HG02798 (cell line): ENCODE measurements at regions not wholly inside any gene's neighbourhood (a gene's known extent, or its start where the extent isn't known, plus 50 kb on each side); places are given as distances from the start of the nearest gene placed in this dataset.

Experiments used
- ATAC-seq: cut with Tn5 transposase; IDR thresholded peaks from one replicate; pipeline ENCODE4 v1.9.1; 2021; ENCODE audit warnings: mild to moderate bottlenecking; ENCODE audit not compliant: unreplicated experiment, poor library complexity

DNA sequence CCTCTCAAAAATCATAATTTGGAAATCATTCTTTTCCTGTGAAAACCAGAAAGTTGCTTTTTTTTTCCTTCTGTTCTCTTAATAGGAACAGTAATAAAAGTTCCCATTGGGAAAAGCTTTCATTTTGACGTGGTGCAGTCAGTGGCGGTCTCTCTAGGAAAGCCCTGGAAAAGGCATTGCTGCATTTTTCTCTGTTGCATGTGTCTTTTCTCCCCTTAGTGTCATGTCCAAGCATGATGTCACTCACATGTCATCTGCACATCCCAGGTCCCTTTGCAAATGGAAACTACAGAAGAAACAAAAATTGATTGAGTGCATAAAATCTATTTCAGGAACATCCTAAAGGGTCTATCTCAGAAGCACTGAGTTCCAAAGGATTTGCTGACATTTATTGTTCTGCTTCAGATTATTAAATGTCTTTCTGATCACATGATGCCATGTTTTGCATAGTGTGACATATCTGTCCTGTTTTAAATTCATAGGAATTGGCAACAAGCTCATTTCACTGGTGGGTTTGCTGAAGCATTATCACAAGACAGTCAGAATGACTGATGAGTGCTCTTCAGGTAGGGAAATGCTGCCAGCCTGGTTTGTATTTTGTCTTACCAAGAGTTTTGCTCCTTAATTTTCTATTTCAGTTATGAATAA, 208.7 kb downstream of the SOX4 start:
- ATAC-seq, result no peak

DNA sequence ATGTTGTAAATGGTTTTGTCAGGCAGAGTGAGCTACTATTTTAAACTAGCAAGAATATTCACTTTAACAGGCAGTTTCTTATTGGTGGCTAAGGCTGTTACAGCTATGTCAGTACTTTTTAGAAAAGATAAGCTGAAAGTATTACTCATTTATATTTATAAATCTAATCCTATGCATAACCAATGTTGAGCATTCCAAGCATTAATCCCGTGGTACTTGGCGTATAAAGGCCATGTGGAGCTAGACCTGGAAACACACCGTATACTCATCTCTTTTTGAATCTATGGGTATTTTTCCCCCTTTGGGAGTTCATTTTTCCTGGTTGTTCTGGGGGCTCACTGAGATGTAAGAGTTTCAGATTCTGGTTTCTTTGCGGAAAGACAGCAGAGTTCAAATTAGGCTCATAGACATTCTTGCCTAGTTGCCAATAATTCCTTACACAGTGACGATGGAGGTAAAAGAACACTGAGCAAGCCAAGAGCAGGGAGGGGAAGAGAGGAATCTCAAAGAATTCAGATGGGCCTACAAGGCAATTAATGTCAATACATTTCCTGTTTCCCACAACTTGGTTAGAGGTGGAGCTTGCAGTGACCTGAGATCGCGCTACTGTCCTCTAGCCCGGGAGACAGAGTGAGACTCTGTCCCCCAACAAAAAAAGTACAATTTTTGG, 211.5 kb downstream of the SOX4 start:
- ATAC-seq, result no peak

DNA sequence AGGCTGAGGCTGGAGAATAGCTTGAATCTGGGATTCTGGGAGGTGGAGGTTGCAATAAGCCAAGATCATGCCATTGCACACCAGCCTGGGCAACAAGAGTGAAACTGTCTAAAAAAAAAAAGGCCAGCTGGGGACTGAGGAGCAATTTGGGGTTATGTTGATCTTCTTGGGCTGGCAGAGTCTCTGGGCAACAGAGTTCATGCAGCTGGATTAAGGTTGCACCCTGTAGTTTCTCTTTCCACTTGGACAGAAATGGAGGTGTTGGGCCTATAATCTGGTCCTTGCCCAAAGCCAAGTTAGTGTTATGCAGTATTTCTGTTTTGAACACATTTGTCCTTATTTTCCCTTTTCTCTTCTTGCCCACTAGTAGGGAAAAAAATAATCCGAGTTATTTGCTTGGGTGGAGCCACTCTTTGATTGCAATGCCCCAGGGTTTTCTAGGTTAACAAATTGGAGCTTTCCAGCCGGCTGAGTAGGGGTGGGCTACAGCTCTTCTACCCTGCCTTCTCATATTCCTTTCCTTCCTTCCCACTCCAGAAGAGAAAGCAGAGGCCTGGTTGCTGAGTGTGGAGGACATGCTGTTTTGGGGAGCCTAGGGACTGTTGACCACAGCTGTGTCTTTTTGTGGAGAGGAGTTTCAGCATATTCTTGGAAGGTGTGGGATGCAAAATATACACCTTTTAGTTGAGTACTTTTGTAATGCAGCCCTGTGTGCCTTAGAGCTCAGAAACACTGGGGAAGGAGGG, 213.9 kb downstream of the SOX4 start:
- no peak for ATAC-seq

DNA sequence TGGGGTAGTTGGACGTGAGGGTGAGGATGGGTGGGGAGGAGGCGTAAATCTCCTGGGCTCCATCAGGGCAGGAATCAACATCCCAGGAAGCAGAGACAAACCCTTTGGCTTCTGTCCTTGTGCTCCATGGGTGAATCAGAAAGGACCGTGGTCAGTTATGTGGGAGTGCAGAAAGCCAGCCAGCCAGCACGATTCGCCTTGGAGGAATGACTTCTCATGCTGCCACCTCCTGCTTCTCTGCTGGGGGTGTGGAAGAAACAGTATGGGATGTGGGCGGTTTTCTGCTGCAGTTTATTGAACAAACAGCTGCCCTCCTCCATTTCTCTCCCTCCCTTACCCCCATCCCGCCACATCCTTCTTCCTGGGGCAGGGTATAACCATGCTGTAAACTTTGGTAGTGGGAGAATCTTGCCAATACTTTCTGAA, 214.5 kb downstream of the SOX4 start:
- no peak for ATAC-seq

DNA sequence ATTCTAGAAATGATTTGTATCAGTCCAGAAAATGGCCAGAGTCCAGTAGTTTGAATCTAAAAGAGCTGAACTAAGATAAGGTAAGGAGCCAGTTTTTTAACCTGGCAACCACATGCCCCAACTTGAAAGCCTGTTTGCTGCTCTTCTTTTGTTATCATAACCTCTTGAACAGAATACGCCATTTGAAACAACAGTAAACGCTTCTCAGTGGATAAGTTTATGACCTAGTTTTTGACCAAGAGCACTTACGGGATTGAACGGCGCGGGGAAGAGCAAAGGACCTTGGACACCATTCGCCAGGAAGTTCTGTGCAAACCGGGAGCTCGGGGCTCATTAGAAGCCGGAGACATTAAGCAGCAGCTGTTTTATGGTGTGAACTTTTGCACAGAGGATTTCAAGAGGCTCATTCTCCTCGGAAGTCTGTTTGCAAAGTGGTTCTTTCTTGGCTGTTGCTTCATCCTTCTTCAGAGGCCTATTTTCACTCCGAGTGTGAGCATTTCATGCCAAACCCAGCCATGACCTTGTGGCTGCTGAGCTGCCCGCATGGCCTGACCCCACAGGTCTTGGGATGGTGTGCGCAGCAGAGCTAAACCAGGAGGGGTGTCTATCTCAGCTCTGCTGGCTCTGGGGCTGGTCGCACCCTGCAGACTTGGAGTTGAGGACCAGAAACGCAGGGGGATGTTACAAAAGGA, 215.1 kb downstream of the SOX4 start:
- ATAC-seq, result no peak

DNA sequence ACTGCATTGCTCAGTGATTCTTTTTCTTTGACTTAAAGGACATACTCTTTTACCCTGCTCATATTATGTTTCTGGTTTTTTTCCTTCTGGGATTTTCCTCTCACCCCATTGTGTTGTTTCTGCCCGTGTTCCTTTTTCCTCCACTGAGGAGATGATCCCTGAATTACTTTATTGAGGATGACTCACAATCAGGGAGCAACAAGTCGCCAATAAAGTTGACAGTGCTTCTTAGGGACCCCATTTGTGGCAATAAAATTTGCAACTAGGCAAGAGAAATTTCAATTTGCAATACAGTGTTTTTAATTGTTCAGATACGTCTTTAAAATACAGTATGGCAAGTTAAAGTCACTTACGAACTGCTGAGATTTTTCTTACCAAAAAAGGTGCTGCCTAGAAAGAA, 217.9 kb downstream of the SOX4 start:
- ATAC-seq, result no peak

DNA sequence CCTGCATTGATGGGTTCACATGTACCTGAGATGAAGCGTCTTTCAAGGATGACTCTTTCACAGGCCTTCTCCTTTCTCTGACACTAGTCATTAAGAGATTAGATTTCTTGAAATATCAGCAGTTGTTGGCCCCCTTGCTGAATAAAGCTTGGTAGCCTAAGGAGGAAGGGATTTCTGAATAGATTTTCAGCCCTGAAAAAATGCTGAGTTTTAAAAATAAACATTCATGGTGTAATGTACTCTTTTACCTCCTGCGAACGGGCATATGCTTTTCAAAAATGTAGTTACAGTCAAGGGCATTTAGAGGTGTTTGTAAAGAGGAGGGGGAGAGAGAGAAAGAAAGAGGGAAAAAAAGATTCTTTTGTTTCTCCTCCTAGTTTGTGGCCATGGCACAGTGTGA, 222.7 kb downstream of the SOX4 start:
- no peak for ATAC-seq

DNA sequence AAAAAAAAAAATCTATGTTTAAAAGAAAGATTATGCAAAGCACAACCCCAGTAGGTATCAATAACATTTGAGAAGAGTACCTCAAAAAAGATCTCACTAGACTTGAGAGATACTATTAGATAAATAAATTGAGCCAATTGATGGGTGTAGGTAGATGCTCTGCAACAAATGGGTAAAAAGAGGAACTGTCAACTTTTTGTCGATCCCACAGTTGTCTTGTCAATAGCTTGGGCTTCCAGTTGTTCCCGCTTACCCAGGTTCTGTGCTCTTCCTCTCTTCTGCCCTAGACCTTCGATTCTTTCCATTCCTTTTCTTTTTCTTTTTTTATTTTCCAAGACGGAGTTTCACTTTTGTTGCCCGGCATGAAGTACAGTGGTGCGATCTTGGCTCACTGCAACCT, 226.9 kb downstream of the SOX4 start:
- ATAC-seq, result no peak

DNA sequence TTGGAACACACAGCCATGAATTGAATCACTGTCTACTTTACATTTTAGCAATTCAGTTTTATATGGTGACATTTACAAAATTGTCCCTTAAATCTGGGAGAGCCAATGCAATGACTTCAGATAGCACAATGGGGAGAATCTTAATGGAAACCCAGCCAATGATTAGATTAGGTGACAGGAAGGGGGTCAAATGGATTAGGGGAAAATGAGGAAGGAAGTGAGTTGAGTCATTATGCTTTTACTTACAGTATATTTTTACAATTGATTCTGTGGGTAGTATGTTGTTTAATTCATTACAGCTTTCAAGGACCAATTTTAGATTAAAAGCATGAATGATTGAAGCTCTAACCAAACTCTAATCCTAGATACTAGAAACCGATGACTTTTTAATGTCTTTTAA, 229.8 kb downstream of the SOX4 start:
- ATAC-seq, result no peak

DNA sequence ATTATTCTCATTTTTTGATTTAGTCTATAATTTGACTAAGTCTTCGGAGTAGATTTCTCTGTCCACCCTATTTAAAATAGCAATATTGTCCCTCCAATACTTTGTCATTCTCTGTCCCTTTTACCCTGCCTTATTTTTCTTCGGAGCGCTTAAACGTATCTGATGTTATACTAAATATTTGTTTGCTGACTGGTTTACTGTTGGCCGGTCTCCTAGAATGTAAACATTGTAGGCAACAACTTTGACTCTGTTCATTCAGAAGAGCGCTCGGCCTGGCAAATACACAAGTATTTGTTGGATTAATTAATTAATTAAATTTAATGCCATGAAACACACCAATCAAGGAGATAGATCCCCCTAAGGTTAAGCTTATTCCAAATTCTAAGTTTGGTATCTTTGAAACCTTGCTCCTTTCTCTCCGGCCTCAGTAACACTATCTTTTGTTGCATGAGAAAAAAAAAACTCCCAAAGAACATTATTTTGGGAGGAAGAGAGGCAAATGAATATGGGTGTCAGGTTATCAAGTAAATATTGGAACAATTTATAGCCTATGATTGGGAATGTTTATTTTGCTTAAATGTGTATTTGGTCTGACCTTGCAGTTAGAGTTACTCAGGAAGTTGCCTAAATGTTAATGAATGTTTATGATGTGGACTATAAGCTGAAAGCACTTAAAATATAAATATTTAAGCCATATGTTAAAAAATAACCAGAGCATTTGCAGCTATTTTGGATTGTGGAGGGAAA, 231.1 kb downstream of the SOX4 start:
- no peak for ATAC-seq

DNA sequence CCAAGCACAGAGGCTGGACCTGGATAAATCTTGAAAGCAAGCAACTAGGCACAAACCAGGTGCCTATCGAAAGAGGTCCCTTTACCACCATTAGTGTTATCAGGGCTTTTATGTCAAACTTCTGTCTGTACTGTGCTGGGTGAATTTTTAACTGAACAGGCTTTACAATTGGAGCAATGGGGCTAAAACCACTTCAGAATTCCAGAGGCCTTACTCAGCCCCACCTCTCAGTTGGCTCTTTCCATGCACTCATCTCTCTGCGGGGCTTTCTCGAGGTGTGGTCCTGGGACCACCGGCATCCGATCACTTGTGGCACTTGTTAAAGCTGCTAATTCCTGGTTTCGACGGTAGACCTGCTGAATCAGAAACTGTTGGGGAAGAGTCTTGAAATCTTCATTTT, 232.5 kb downstream of the SOX4 start:
- no peak for ATAC-seq

DNA sequence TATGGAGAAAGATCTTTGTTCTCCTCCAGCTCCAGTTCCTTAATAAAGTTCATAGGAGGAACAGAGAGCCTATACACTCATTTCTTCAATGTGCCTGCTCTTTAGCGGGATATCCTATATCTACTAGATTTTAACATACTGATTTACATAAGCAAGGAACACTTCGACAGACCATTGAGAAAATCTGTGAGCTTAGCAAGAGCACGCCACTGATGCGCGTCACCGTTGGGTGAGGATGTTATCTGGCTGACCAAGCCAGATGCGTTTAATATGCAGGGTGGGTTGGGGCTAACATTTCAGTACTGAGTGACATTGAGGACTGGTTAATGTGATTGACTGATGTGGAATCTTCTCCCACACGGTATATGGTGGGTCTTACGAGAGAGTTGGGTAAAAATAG, 233.4 kb downstream of the SOX4 start:
- no peak for ATAC-seq

DNA sequence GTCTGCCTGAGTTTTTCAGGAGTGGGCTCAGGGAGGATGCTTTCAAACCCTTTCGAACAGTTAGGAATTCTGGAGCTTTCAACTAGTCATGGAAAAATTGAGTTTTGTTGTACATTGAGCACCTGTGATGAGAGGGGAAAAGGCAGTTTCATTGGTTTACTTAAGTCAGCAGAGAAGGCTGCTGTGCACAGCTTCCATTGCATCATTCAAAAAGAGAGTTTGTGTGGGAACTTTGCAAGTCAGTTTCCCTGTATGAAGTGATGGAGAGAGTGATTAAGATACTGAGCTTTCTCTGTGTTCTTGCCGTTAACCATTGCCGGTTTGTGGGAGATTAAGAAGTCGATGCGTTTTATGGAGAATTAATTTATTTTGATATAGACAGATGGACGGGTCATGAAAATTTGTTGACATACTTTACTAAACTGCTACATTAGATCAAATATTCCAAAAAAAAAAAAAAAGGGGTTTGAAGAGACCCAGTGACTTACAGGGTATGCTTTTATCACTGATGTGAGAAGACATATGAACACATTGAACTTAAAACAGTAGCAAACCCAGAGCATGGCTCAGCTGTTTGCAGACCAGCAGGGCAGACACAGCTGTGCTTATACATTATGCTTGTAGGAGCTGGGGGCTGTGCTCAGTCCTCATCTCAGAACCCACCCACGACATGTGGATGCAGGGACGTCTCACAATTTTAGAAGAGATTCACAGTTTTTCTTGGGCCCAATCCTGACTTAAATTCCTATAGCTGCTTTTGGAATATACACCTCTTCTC, 234.1 kb downstream of the SOX4 start:
- no peak for ATAC-seq

DNA sequence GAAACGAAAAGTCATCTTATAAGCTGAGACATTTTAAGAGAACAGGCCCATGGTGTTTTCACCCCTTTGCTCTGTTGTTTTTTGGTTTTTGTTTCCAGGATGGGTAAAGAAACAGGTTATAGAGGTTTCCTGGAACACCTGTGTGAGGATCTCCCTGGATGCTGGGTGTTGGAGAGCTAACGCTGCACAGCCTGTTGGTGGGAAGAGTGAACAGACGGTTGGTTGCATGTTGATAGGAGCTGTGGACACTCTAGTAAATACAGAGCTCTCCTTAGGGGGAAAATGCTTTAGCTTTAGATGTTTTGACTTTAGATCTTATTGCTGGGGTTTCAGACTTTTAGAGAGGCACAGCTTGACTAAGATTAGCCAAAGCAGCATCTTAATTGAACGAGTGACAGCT, 235.2 kb downstream of the SOX4 start:
- ATAC-seq, result no peak

DNA sequence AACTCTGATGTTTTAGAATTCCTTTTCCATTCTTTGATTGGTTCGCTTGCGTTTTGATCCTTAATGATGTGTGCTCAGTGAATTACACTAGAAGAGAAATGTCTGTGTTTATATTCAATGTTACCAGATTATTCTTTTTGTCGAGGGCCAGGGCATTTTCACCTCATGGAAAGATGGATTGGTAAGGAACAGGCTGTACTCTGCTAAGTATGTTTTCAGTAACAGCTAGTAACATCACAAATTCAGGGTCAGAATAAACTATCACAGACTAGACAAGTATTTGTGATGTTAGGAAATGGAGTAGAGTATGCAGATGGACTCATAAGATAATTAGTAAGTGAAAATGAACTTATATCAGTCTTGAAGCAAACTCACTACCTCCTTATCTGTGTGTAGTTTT, 235.6 kb downstream of the SOX4 start:
- no peak for ATAC-seq

DNA sequence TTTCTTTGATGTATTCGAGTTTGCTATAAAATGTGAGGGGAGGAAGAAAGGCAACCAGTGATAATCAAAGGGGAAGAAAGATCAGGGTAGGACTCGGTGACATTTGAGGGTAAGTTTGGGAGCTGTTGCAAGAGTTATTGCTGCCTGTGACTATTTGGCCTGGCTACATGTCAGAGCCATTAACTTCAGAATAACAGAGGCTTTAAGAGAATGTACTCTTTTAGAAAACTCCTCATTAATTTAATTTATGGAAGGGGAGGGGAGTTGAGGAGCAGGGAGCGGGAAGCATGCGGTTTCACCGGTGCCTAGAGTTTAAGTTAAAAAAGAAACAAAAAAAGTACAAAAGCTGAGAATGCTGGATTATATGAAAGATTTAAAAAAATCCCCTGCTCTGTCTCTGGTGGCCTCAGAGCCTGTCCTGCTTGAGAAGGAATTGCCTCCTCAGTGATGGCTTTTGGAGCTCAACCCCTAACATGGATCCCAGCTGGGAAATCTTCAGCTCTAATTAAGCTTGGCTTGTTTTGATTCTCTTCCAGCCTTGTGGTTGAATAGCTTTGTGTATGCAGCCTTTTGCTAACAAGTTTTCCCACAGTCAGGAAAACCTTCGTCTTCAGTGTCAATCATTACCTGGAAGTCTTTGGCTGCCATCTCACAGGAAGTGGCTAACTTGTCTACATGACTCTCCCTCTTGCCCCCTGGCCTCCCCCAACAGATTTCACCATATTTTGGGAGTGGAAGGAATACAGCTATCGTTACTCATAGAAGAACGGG, 238.2 kb downstream of the SOX4 start:
- no peak for ATAC-seq

DNA sequence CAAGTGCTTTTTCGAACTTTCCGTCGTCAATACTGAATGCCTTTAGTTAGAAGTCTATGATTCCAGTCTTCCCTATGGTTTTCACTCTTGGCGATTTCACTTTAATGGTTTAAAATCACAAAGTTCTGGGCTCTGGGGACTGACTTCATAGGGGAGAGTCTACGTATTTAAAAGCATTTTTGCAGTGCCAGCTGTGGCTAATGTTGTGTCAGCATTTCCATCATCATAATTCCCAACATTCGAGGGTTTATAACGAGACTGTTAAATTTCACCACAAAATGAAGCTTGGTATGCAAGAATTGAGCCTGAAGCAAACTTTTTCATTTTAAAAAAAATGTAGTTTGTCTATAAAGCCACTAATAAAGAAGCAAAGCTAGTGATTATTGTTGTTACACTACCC, 242.7 kb downstream of the SOX4 start:
- ATAC-seq, result no peak

DNA sequence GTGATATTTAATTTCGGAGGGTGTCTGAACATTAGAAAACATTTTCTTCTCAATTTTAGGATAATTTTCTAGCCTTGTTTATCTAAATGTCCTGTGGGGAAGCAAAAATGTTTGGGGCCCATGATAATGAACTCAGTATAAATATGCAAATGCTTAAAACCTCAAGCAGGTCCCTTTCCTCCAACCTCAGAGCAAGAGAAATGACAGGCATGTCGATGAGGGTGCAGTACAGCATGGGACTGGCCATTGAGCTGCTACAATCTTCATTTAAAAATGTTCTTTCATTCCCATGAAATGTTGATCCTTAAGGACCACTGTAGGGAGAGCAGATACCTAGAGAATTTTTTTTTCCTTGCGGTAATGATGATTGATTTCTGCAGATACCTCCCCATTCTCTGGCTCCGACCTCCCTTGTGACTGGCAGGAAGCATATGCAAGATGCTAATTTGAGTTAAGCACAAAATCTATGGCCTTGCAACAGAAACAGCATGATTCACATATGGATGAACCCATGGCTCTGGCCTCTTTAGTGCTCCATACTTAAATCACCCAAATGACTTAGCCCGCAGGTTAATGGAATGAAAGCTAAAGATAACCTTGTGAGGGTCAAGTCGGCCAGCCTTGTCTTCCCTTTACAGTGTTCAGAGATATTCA, 243.3 kb downstream of the SOX4 start:
- no peak for ATAC-seq
